ENCODE measurements at regions not wholly inside any gene's neighbourhood (a gene's known extent, or its start where the extent isn't known, plus 50 kb on each side); places are given as distances from the start of the nearest gene placed in this dataset.
"Not testable (repeated sequence)": the region's sequence is repeated elsewhere in the genome, so short reads cannot be mapped to it uniquely, and the experiment has no call there.

DNA sequence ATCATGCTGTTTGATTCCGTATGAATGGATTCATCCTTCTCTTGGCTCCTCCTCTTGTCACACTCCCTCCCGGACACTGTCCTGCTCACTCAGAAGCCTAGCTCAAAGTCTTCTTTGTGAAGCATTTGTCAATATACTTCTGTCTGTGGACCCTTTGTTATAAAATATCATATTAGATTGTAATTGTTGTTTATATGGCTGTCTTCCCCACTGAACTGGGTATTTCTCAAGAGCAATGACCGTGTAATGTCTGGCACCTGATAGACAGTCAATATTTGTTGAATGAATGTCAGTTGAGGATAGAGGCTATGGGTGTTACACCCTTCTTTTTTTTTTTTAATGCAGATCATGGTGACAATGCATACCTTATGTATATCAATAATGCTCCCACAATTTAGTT lies 335.3 kb downstream of the SOX4 start:
- DNase-seq, result no peak

DNA sequence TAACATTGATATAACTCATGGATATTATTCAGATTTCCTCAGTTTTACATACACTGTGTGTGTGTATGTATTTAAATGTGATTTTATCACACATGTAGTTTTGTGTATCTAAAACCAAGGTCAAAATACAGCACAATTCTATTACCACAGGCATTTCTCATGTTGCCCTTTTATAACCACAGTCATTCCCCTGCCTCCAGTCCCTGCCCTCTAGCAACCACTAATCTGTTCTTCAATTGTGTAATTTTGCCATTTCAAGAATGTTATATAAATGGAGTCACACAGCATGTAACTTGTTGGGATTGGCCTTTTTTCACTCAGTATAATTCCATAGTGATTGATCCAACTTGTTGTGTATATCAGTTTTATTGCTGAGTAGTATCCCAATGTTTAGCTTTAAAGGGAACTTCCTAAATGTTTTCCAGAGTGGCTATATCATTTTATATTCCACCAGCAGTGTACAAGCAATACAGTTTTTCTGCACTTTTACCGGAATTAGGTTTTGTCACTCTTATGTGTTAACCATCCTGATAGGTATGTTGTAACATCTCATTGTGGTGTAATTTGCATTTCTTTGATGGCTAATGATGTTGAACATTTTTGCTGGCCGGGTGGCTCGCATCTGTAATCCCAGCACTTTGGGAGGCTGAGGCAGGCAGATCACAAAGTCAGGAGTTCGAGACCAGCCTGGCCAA lies 338.2 kb downstream of the SOX4 start:
- no peak for DNase-seq

DNA sequence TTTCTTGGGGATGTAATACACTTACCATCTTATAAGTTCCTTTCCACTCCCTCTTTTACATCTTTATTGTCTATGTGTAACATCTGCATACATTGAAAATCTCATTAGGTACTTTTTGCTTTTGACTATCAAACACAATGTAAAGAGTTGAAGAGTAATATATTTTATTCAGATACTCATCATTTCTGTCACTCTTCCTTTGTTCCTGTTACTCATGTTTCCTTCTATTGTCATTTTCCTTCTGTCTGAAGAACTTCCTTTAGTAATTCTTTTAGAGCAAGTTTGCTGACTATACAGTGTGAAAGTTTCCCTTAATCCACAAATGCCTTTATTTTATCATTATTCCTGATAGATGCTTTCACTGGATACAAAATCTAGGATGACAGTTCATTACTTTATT lies 339.8 kb downstream of the SOX4 start:
- DNase-seq, result no peak

- DNase-seq, result no peak
Observed at GRCh38 chr6:21935142-21935541, 341.6 kb downstream of the SOX4 start.

- DNase-seq, result peak in 1 of 5 experiments; percentile 35
Observed at GRCh38 chr6:21935561-21936028, 342.0 kb downstream of the SOX4 start.

DNA sequence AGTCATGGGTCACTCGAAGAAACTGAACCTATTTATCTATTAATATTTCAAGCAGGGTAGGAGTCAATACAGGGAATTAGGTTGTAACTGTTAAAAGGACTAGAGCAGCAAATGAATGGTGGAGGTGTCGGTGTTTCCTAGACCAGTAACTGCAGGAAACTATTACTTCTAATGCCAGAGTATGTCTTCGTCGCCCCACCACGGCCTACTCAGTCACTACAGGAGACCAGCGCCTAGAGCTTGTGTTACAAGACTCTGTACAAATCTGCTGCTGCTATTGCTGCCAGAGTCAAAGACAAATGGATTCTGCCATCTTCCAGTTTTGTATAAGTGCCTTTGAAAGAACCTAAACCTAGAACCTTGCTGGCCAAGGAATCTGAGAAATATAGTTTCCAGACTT lies 343.9 kb downstream of the SOX4 start:
- no peak for DNase-seq

DNA sequence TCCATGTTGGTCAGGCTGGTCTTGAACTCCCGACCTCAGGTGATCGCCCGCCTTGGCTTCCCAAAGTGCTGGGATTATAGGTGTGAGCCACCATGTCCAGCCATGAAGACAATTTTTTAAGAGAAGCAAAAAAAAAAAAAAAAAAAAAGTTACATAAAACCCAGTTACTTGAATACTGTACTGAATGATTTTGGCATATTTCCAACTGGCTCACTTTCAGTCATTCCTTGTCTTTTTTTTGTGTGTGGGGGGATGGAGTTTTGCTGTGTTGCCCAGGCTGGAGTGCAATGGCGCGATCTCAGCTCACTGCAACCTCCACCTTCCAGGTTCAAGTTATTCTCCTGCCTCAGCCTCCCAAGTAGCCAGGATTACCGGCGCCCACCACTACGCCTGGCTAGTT lies 345.5 kb downstream of the SOX4 start:
- DNase-seq, result not testable (repeated sequence)

DNA sequence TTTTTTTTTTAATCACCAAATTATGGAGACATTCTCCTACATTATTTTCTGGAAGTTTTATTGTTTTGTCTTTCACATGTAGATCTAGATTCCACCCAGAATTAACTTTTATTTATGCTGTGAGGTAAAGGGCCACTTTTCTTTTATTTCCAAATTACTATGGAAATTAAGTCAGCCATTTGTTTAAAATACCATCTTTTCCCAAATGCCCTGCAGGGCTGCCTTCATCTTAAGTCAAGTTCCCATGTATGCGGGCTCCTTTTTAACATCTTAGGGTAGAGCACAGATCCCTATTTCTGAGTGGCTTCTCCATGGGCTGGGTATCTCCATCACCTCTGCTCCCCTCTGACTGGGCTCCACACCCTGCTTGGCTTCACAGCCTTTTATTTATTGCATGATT lies 348.4 kb downstream of the SOX4 start:
- no peak for DNase-seq

GRCh38 chr6:21942897-21943296 lies 349.3 kb downstream of the SOX4 start:
- DNase-seq, result no peak

DNA sequence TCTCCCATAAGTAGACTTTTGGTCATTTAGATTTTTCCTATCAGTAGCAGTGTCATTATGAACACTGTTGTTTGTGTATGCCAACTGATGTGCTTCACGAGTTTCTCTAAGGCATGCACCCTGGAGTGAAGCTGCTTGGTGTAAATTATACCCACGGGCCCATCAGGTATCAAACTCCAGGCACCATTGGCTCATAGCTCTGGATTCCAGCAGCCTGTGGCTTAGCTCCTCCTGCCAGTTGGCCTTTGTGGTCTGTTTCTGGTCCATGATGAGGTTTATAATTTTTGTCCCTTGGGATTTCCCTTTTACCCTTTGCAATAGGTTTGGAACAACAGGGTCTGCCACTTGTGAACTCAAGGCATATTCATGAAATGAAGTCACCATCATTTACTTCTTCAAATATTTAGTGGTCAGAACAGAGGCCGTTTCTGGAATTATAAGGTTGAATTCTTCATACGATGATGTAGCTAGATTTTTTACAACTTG lies 350.5 kb downstream of the PRL start:
- DNase-seq, result no peak

DNA sequence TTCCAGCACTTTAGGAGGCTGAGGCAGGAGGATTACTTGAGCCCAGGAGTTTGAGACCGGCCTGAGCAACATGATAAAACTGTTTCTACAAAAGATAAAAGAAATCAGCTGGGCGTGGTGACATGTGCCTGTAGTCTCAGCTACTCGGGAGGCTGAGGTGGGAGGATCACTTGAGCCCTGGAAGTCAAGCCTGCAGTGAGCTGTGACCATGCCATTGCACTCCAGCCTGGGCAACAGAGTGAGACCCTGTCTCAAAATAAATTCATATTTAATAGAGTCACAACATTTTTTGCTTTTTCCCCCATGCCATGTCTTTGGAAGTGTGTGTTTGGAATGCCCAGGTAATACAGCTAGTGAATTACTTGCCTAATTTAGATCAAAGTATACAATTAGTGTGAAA lies 349.6 kb downstream of the PRL start:
- not testable (repeated sequence) for DNase-seq

DNA sequence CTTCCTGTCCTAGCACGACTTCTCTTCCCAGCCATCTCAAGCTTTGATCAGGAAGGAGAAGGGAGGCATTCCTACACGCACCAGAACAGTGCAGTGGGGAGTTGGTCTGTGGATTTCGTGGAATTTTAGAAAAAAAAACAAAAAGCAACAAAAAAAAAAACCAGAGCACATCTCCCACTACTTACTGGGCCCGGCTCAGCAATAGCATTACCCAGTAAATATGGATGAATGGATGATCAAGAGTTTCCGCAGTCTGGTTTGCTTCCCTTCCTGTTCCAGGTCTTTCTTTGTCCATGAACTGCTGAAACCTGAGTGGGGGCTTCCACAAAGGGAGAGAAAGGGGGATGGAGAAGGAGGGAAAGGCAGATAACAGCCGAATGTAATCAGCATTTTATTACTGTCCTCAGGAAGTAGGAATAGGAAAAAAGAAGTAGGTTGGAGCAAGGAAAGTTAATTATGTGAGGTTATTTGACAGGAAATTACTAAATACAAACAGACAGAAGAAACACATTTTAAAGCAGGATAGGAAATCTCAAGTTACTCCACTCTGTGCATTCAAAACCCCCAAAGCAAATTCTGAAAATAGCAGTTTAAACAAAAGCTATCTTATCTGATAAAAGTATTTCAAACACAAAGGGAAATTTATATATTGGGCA lies 349.0 kb downstream of the PRL start:
- DNase-seq, result no peak

DNA sequence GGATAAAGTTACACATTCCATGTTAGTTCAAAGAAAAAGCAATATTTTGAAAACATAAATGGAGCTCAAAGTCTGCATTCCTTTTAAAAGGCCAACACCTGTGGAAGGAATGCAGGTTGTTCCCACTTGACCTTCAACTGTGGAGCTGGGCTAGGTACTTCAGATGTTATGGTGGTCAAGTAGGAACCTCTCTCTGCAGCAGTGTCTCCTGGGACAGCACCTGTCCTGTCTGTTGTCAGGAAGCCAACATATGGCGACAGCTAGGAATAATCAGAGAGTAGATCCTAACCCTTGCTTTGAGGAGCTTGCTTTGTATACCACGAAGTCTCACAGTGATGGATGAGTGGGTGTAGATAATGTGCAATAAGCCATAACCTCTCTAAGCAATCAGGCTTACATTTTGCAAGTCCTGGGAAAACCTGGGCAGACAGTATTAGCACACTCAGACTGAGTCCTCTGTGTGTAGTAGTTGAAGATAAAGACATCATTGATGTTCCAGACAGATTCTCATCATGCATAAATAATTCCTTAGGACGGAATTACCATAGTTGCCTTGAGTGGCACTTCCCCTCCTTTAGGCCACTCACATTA lies 347.5 kb downstream of the PRL start:
- DNase-seq, result no peak

DNA sequence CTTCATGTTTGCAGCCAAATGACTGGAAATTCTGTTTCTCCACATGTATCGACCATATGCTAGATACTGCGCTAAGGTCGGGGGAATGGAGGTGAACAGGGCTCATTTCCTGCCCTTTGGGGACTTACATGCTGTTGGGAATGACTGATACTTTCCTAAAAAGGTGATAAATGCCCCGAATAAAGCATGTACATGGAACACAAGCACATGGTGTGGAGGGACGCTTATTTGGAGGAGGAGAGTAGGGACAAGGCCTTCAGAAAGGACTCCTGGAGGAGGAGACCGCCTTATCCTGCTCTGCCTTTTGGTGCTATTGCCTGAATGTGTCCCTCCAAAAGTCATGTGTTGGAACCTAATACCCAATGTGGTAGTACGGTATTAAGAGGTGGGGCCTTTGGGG lies 344.5 kb downstream of the PRL start:
- no peak for DNase-seq

DNA sequence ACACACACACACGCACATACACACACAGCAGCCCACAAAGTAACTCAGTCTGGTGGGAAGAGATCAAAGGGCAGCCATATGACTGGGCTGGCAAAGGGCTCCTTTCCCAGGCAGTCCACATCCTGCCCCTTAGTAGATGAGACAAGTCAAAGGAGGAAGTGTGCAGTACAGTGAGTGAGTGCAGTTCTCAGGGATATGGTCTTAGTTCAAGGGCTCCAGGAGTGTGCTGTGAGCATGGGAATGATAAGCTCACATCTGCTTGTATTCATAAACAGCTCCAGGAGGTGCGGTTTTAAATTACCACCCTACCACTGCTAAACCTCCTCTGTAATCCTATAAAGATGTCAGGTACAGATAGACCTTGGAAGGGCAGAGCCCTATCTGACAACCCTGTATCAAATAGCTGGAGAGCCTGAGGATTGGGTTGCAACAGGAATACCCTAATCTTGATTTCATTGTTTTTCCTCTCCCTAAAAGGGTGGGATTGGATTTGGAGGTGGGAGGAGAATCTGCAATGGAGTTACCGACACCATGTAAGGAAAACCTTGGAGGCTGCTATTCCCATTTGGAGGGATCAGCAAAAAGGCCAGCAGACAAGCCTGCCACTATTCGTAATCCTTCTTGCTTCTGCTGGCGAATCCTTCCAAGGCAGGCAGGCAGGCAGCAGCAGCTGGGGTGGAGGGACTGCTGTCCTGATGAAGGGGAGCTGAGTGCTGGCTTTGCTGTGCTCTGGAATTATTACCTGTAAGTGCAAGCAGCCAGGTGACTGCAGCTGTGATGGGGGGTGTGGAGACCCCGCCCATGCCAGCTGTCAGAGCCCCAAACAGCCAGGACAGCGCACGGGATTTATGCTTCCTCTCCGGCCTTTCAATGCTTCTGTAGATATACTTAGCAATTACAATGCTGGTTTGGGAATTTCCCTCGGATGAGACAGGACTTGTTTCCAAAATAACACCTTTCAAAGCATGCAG lies 342.7 kb downstream of the PRL start:
- no peak for DNase-seq

- DNase-seq, result no peak
Observed at GRCh38 chr6:21955053-21955595, 341.7 kb downstream of the PRL start.

DNA sequence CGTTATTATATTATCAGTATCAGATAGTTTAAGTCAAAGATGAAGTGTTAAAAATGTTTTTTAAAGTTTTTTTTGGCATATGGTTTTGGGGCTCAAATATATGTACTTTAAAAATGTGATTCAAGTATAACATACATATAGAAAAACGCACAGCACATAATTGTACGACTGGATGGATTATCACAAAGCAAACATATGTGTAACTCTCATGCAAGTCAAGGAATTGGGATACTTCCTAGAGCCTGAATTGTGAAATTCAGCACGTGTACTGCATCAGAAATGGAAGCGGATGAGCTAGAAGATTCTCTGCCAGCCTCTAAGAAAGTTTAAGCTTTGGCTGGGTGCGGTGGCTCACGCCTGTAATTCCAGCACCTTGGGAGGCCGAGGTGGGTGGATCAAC lies 340.9 kb downstream of the PRL start:
- DNase-seq, result no peak

DNA sequence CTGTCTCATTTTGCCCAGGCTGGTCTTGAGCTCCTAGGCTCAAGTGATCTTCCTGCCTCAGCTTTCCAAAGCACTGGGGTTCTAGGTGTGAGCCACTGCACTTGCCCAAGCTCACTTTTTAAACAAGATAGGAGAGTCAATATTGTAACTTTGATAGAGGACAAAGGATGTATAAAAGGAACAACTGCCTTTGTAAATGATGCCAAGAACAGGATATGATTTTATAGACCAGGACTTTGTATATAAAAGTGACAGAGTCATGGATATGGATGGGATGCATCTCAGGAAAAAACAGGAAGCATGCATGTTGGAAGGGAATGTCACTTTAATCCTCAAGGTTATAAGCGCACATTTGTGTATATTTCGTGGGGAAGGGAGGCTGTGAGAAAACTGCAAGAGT lies 338.4 kb downstream of the PRL start:
- DNase-seq, result no peak

GRCh38 chr6:21961226-21961625 lies 335.6 kb downstream of the PRL start:
- DNase-seq, result no peak

GRCh38 chr6:21965016-21965415 lies 331.8 kb downstream of the PRL start:
- no peak for DNase-seq

- no peak for DNase-seq
Observed at GRCh38 chr6:21965953-21966539, 330.8 kb downstream of the PRL start.
